Gastroesophageal sphincter (tissue), 4 donors: ENCODE measurements at regions not wholly inside any gene's neighbourhood (a gene's known extent, or its start where the extent isn't known, plus 50 kb on each side); places are given as distances from the start of the nearest gene placed in this dataset.

Experiments used
- ATAC-seq: fragments of 150-250 bp; one replicate; pipeline ENCODE4 v1.9.1; 2016; ENCODE audit warnings: mild to moderate bottlenecking, moderate library complexity
- H3K27ac ChIP-seq, 4 donors: fragments of 200-600 bp; sonication (generic) in 3 of 4; 1 replicate in 3 of 4; 2 replicates in 1 of 4; pipeline ENCODE4 v1.5.1; 2016 to 2019
- H3K27me3 ChIP-seq: fragments of 200-600 bp; sonication (generic); one replicate; pipeline ENCODE4 v1.5.1; 2019
- H3K36me3 ChIP-seq, 2 donors: fragments of 200-600 bp; sonication (generic); one replicate each; pipeline ENCODE4 v1.5.1; 2019; ENCODE audit warnings: control low read depth in 1 of 2
- H3K4me1 ChIP-seq, 3 donors: fragments of 200-600 bp; sonication (generic); 1 replicate in 2 of 3; 2 replicates in 1 of 3; pipeline ENCODE4 v1.5.1; 2016 to 2019; ENCODE audit warnings: control low read depth in 2 of 3
- H3K4me3 ChIP-seq, 2 donors: fragments of 200-600 bp; sonication (generic); one replicate each; pipeline ENCODE4 v1.5.1; 2019; ENCODE audit warnings: mild to moderate bottlenecking in 1 of 2, moderate library complexity in 1 of 2
- H3K9me3 ChIP-seq, 3 donors: fragments of 200-600 bp; sonication (generic); one replicate each; pipeline ENCODE4 v1.5.1; 2017 to 2019; ENCODE audit warnings: control low read depth in 2 of 3
- CTCF ChIP-seq, 4 experiments: fragments of 200-600 bp in 2 of 4; fragments of 450-650 bp in 2 of 4; sonication (generic) in 1 of 4; IDR thresholded peaks; one replicate each; pipeline ENCODE4 v1.5.1; 2017 to 2019; ENCODE audit warnings: antibody characterized with exemption in 4 of 4, mild to moderate bottlenecking in 2 of 4, moderate library complexity in 2 of 4
- EP300 ChIP-seq: sonication (generic); formaldehyde crosslinking; IDR thresholded peaks from one replicate; pipeline ENCODE4 v1.6.1; 2017; ENCODE audit warnings: antibody characterized with exemption, mild to moderate bottlenecking
- POLR2A ChIP-seq, 2 donors: fragments of 450-650 bp; IDR thresholded peaks; one replicate each; pipeline ENCODE4 v1.6.1; 2017; ENCODE audit warnings: antibody characterized with exemption in 2 of 2, mild to moderate bottlenecking in 2 of 2, moderate library complexity in 1 of 2
- POLR2AphosphoS5 ChIP-seq: sonication (generic); formaldehyde crosslinking; IDR thresholded peaks from one replicate; pipeline ENCODE4 v1.6.1; 2017; ENCODE audit warnings: antibody characterized with exemption
- WGBS, 2 donors: methylation state at CpG; one replicate each; pipeline ENCODE4 v1.1.5; 2018; ENCODE audit warnings: low coverage in 1 of 2; 5-methylcytosine and 5-hydroxymethylcytosine counted together

- no peak for TF ChIP-seq POLR2A (IDR thresholded peaks at IDR 0.05)
- TF ChIP-seq POLR2AphosphoS5 = no peak
- TF ChIP-seq CTCF (IDR thresholded peaks at IDR 0.05) = no peak
- Histone ChIP-seq H3K4me1 (no peaks in the 10 kb centered on the region), H3K36me3 (no peaks in the 10 kb centered on the region), H3K27ac (no peak overlapping the region), H3K9me3 (no peaks in the 10 kb centered on the region), H3K27me3 (no peaks in the 10 kb centered on the region), H3K4me3 (no peak overlapping the region)
- ATAC-seq = no peak
- 75 to 85% methylated on average over 8 to 13 of the region's 14 CpGs for WGBS, 2 donors
Observed at GRCh38 chr20:34180460-34181120, 60.6 kb upstream of the ASIP start.

GRCh38 chr20:34181484-34181883, 59.7 kb upstream of the ASIP start:
- TF ChIP-seq POLR2AphosphoS5 (no peak), EP300 (no peak), POLR2A (IDR thresholded peaks at IDR 0.05) (no peak), CTCF (IDR thresholded peaks at IDR 0.05) (no peak)
- WGBS, 2 donors = 72 to 85% methylated on average over 2 of the region's 2 CpGs
- ATAC-seq = no peak
- Histone ChIP-seq H3K27me3 (no peaks in the 10 kb centered on the region), H3K36me3 (no peaks in the 10 kb centered on the region), H3K9me3 (no peaks in the 10 kb centered on the region), H3K27ac (no peak overlapping the region), H3K4me1 (no peaks in the 10 kb centered on the region), H3K4me3 (no peak overlapping the region)

- Histone ChIP-seq H3K4me1 (peaks cover 0 to 4% (median 0%) of the 10 kb centered on the region in 3 donors), H3K27ac (no peak overlapping the region), H3K36me3 (no peaks in the 10 kb centered on the region), H3K9me3 (no peaks in the 10 kb centered on the region), H3K27me3 (peaks cover 4% of the 10 kb centered on the region), H3K4me3 (no peak overlapping the region)
- TF ChIP-seq POLR2A (IDR thresholded peaks at IDR 0.05) (no peak), EP300 (no peak), CTCF (IDR thresholded peaks at IDR 0.05) (no peak), POLR2AphosphoS5 (no peak)
- no peak for ATAC-seq
- WGBS, 2 donors = 65 to 70% methylated on average over 4 to 9 of the region's 9 CpGs
Observed at GRCh38 chr20:34185766-34186620, 55.2 kb upstream of the ASIP start.

GRCh38 chr20:34189572-34190163, 51.6 kb upstream of the ASIP start:
- H3K4me3 ChIP-seq = no peak overlapping the region
- peaks cover 4% of the 10 kb centered on the region for H3K27me3 ChIP-seq
- H3K4me1 ChIP-seq = peaks cover 0 to 4% (median 0%) of the 10 kb centered on the region in 3 donors
- TF ChIP-seq POLR2AphosphoS5 (no peak), POLR2A (IDR thresholded peaks at IDR 0.05) (no peak), EP300 (no peak), CTCF (IDR thresholded peaks at IDR 0.05) (no peak)
- no peak overlapping the region for H3K27ac ChIP-seq
- H3K9me3 ChIP-seq = no peaks in the 10 kb centered on the region
- ATAC-seq = no peak
- no peaks in the 10 kb centered on the region for H3K36me3 ChIP-seq
- 50% methylated on average over 1 of the region's 8 CpGs; no CpG with 5 or more reads in 1 of the 2 donors for WGBS, 2 donors
